Left lung (tissue), 4 donors: ENCODE measurements at regions not wholly inside any gene's neighbourhood (a gene's known extent, or its start where the extent isn't known, plus 50 kb on each side); places are given as distances from the start of the nearest gene placed in this dataset.

Experiments
- ATAC-seq: fragments of 200-7000 bp; cut with Tn5 transposase; one replicate; pipeline ENCODE4 v1.9.1; 2020; ENCODE audit warnings: moderate library complexity
- DNase-seq, 4 donors: peaks; one replicate each; pipeline ENCODE4 v3.0.0-alpha.2; 2013 to 2020
- H3K27ac ChIP-seq, 2 donors: fragments of 200-600 bp; sonication (generic) in 1 of 2; one replicate each; pipeline versions ENCODE4 v1.5.0 to v1.8.0; 2020 to 2021
- H3K27me3 ChIP-seq, 2 donors: fragments of 200-600 bp; sonication (generic) in 1 of 2; one replicate each; pipeline versions ENCODE4 v1.5.0 to v1.8.0; 2020 to 2021
- H3K36me3 ChIP-seq, 2 donors: fragments of 200-600 bp; sonication (generic) in 1 of 2; one replicate each; pipeline versions ENCODE4 v1.5.0 to v1.8.0; 2020 to 2021
- H3K4me1 ChIP-seq, 2 donors: fragments of 200-600 bp; one replicate each; pipeline ENCODE4 v1.8.0; 2021
- H3K4me3 ChIP-seq, 2 donors: fragments of 200-600 bp; sonication (generic) in 1 of 2; one replicate each; pipeline versions ENCODE4 v1.5.0 to v1.8.0; 2020 to 2021; ENCODE audit warnings: mild to moderate bottlenecking in 1 of 2
- H3K9me3 ChIP-seq, 2 donors: fragments of 200-600 bp; sonication (generic) in 1 of 2; one replicate each; pipeline versions ENCODE4 v1.5.0 to v1.8.0; 2020 to 2021
- intact Hi-C, 2 donors: fragments of 100-400 bp; cut with DNase I; formaldehyde crosslinking; loops; one replicate each; pipeline versions ENCODE4 v1.11.2 to v1.14.2; 2022
- TF ChIP-seq, protein P1 (sequence below), 2 donors: fragments of 200-600 bp; sonication (generic) in 1 of 2; IDR thresholded peaks; one replicate each; pipeline versions ENCODE4 v1.5.0 to v1.8.0; 2021; ENCODE audit warnings: antibody characterized with exemption in 2 of 2
- donor health status: DM: no; HTN: yes; CAD: no.
- donor health status: DM: no; HTN: no; CAD: no.

DNA sequence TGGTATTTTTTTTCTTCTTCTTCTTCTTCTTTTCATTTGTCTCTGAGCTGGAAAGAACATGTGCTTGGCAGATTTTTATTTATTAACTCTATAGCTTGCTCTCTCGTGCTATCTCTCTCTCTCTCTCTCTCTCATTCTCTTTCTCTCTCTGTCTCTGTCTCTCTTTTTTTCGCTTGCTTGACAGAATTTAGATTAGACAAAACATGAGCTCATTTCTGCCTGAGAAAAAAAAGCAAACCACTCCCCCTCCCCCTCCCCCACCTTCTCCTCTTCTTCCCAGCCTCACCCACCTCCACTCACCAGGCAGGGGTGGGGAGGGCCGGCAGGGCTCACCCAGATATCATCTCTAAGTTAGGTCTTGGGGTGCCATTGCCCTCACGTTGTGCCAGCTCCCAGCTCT is 81.5 kb downstream of the PJA1 start:
- Histone ChIP-seq H3K9me3 (no peaks in the 10 kb centered on the region), H3K36me3 (no peaks in the 10 kb centered on the region), H3K4me3 (no peak overlapping the region), H3K4me1 (no peaks in the 10 kb centered on the region), H3K27me3 (peaks cover 0 to 3% of the 10 kb centered on the region in 2 donors), H3K27ac (no peak overlapping the region)
- no peak for DNase-seq
- ATAC-seq: no peak
- TF ChIP-seq, protein P1, sequence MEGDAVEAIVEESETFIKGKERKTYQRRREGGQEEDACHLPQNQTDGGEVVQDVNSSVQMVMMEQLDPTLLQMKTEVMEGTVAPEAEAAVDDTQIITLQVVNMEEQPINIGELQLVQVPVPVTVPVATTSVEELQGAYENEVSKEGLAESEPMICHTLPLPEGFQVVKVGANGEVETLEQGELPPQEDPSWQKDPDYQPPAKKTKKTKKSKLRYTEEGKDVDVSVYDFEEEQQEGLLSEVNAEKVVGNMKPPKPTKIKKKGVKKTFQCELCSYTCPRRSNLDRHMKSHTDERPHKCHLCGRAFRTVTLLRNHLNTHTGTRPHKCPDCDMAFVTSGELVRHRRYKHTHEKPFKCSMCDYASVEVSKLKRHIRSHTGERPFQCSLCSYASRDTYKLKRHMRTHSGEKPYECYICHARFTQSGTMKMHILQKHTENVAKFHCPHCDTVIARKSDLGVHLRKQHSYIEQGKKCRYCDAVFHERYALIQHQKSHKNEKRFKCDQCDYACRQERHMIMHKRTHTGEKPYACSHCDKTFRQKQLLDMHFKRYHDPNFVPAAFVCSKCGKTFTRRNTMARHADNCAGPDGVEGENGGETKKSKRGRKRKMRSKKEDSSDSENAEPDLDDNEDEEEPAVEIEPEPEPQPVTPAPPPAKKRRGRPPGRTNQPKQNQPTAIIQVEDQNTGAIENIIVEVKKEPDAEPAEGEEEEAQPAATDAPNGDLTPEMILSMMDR (IDR thresholded peaks at IDR 0.05): no peak
- intact Hi-C loops: loop anchor here in 1 of 2 donors (10.0 kb wide), 1 partner anchor 131 kb away; no protein-coding TSS in a partner anchor

DNA sequence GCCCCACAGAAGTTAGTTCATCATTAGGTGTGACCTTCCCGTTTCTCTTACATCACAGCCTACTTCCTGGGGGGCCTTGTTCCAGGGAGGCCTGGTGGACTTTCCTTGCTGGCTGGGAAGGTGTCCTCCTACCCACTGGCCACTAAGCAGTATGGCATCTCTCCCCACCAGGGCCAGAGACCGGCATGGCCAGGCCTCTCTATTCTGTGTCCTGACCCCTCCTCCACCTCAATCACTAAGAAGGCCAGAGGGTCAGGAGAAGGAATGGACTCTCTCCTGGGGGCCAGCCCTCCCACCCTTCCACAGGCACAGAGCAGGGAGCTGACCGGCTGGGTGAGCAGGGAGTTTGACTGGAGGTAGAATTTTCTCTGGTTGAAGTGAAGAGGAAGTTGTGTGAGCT is 81.9 kb downstream of the PJA1 start:
- Histone ChIP-seq H3K27me3 (peaks cover 0 to under 1% of the 10 kb centered on the region in 2 donors), H3K4me3 (no peak overlapping the region), H3K9me3 (no peaks in the 10 kb centered on the region), H3K27ac (no peak overlapping the region), H3K4me1 (no peaks in the 10 kb centered on the region), H3K36me3 (no peaks in the 10 kb centered on the region)
- intact Hi-C loops: loop anchor here in 1 of 2 donors (10.0 kb wide), 1 partner anchor 131 kb away; no protein-coding TSS in a partner anchor
- ATAC-seq (no peak), DNase-seq (no peak)
- TF ChIP-seq, protein P1 (IDR thresholded peaks at IDR 0.05): no peak

DNA sequence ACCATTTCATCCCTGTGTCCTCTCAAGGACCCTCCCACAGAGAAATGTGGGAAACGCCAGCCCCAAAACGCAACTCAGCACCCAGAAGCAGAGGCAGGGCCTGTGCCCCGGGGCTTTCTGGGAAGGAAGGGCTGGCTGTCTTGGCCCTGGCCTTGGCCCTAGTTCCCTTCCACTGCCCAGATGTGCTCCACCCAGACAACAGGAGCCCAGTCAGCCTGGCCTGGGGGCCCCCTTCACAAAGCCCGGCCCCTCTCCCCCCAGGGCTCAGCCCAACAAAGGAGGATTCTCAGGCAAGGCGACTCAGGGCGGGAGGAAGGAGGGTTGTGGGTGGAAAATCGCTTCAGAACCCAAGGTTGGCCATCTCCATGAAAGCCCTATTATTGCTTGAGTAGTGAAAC is 82.5 kb downstream of the PJA1 start:
- no peak for ATAC-seq
- Histone ChIP-seq H3K27ac (no peak overlapping the region), H3K36me3 (no peaks in the 10 kb centered on the region), H3K27me3 (no peaks in the 10 kb centered on the region), H3K4me3 (no peak overlapping the region), H3K4me1 (no peaks in the 10 kb centered on the region), H3K9me3 (no peaks in the 10 kb centered on the region)
- intact Hi-C loops: loop anchor here in 1 of 2 donors (10.0 kb wide), 1 partner anchor 132 kb away; no protein-coding TSS in a partner anchor
- DNase-seq: no peak
- TF ChIP-seq, protein P1 (IDR thresholded peaks at IDR 0.05): no peak

DNA sequence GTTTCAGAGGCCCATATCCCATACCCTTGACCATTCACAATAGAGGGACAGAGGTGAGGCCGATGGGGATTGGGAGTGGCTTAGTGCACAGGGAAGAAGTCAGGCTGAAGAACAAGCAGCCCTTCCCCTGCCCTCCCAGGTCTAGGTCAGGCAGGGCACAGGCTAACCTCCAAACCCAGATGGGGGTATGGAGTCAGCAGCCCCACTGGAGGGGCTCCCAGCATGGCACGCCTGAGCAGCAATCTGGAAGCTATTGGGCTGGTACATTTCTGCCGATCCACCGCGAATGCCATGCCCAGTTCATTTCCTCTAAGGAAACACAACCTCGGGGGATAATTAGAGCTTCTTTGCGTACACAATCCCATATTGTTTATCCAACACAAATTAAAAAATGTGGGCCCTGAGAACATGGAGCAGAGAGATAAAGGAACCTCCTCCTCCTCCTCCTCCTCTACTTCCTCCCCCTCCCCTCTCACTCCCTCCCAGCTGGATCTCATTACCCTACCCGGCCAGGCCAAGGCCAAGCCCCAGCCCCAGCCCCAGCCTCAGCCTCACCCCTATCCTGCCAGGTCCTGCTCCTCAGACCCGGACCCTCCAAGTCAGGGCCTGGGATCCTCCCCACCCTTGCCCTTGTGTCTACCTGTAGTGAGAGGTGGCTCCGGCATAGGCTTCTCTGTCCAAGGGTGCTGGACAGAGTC is 83.0 kb downstream of the PJA1 start:
- intact Hi-C loops: loop anchor here in 1 of 2 donors (10.0 kb wide), 1 partner anchor 133 kb away; no protein-coding TSS in a partner anchor
- Histone ChIP-seq H3K4me1 (no peaks in the 10 kb centered on the region), H3K4me3 (no peak overlapping the region), H3K9me3 (no peaks in the 10 kb centered on the region), H3K36me3 (no peaks in the 10 kb centered on the region), H3K27ac (no peak overlapping the region), H3K27me3 (no peaks in the 10 kb centered on the region)
- DNase-seq (no peak), ATAC-seq (no peak)
- TF ChIP-seq, protein P1 (IDR thresholded peaks at IDR 0.05): no peak

DNA sequence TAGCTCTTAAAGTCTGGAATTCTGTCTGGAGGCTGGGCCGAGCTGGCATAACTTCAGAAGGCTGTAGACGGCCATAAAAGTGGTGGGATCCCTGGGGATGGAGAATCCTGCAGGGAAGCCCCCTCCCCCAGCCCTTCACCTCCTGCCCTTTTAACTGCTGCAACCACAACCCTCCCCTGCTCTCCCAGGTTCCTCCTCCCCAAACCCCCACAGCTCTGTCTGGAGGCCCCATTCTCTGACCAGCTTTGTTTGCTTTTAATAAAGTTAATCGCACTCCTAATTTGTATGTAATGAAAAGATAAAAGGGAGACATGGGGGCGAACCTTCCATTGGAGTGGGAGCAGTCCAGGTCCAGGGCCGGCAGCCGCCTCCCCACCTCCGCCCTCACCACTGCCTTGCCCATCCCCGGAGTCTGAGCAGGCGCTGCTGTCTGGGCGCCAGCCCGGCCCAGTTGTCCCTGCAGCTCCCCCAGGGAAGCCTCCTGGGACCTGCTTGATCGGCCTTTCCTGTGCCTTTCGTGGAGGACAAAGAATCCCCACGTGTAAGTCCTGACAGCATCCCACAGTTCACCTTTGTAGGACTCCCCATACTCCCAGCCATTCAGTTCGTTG is 84.3 kb downstream of the PJA1 start:
- Histone ChIP-seq H3K27ac (no peak overlapping the region), H3K36me3 (no peaks in the 10 kb centered on the region), H3K4me3 (no peak overlapping the region), H3K9me3 (no peaks in the 10 kb centered on the region), H3K4me1 (no peaks in the 10 kb centered on the region), H3K27me3 (no peaks in the 10 kb centered on the region)
- TF ChIP-seq, protein P1 (IDR thresholded peaks at IDR 0.05): no peak
- DNase-seq (no peak), ATAC-seq (no peak)
- intact Hi-C loops: loop anchor here in 1 of 2 donors (10.0 kb wide), 1 partner anchor 134 kb away; no protein-coding TSS in a partner anchor
